ENCODE measurements at regions not wholly inside any gene's neighbourhood (a gene's known extent, or its start where the extent isn't known, plus 50 kb on each side); places are given as distances from the start of the nearest gene placed in this dataset.

- intact Hi-C loops (cut with DNase I, micrococcal nuclease), result no loop called here
- ChIA-PET CTCF (no interaction called here), POLR2A (no interaction called here)
- H3K36me3 Mint-ChIP-seq (ENCODE audit: low read depth), result no peaks in the 10 kb centered on the region
- H3K4me3 Mint-ChIP-seq, result no peak overlapping the region
- no peak for ATAC-seq
- no peaks in the 10 kb centered on the region for H3K9me3 Mint-ChIP-seq (ENCODE audit: low read depth)
- DNase-seq, result no peak
- H3K27ac Mint-ChIP-seq, result no peak overlapping the region
- no peaks in the 10 kb centered on the region for H3K4me1 Mint-ChIP-seq
- no peaks in the 10 kb centered on the region for H3K27me3 Mint-ChIP-seq
Observed at GRCh38 chr12:25819691-25820090, 138.8 kb upstream of the RASSF8 start.

GRCh38 chr12:25822281-25822680 is 136.2 kb upstream of the RASSF8 start:
- Mint-ChIP-seq H3K4me1 (no peaks in the 10 kb centered on the region), H3K9me3 (ENCODE audit: low read depth) (no peaks in the 10 kb centered on the region), H3K27me3 (no peaks in the 10 kb centered on the region), H3K27ac (no peak overlapping the region), H3K36me3 (ENCODE audit: low read depth) (no peaks in the 10 kb centered on the region), H3K4me3 (no peak overlapping the region)
- ChIA-PET POLR2A (no interaction called here), CTCF (no interaction called here)
- ATAC-seq, result no peak
- no peak for DNase-seq
- intact Hi-C loops (cut with DNase I, micrococcal nuclease), result no loop called here

DNA sequence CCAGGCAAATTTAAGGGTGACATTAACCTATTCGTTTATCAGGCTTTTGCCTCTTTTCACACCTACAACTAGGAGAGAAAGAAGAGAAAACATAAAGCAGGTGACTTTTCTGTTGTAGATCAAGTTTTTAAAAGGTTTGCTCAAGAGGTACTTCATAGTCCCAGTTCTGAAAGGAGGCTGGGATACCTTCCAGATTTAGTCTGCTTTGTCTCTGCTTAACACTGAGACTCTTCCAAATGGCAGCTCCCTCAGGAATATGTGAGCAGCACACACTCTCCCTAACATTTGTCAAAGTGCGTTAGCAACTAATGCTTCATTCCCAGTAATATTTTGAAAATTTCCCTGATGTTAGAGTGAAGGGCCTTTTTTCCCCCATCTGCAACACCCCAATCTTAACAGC is 133.7 kb upstream of the RASSF8 start:
- no peaks in the 10 kb centered on the region for H3K36me3 Mint-ChIP-seq (ENCODE audit: low read depth)
- H3K27ac Mint-ChIP-seq, result no peak overlapping the region
- no peaks in the 10 kb centered on the region for H3K4me1 Mint-ChIP-seq
- no peak overlapping the region for H3K4me3 Mint-ChIP-seq
- ChIA-PET POLR2A (no interaction called here), CTCF (no interaction called here)
- H3K9me3 Mint-ChIP-seq (ENCODE audit: low read depth), result no peaks in the 10 kb centered on the region
- intact Hi-C loops (cut with DNase I, micrococcal nuclease), result no loop called here
- H3K27me3 Mint-ChIP-seq, result no peaks in the 10 kb centered on the region
- DNase-seq (no peak), ATAC-seq (no peak)

DNA sequence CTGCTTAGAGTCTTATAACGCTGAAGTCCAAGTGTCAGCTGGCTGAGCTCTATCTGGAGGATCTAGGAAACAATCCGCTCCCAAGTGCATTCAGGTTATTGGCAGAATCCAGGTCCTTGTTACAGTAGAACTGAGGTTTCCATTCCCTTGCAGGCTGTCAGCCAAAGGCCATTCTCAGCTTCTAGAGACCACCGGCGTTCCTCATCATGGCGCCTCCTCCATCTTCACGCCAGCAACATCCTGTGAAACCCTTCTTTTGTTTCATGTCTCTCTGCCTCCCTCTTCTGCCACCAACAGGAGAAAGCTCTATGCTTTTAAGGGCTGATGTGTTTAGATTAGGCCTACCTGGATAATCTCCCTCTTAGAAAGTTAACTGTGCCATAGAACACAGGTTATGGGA is 133.0 kb upstream of the RASSF8 start:
- ATAC-seq (no peak), DNase-seq (no peak)
- no peaks in the 10 kb centered on the region for H3K36me3 Mint-ChIP-seq (ENCODE audit: low read depth)
- POLR2A ChIA-PET, result interaction anchor here (0.5 kb wide), 1 partner anchor 610 kb away, joined by 3 read pairs; no protein-coding TSS in a partner anchor
- CTCF ChIA-PET, result no interaction called here
- no peak overlapping the region for H3K4me3 Mint-ChIP-seq
- H3K27ac Mint-ChIP-seq, result no peak overlapping the region
- no peaks in the 10 kb centered on the region for H3K4me1 Mint-ChIP-seq
- H3K9me3 Mint-ChIP-seq (ENCODE audit: low read depth), result no peaks in the 10 kb centered on the region
- H3K27me3 Mint-ChIP-seq, result no peaks in the 10 kb centered on the region
- intact Hi-C loops (cut with DNase I, micrococcal nuclease), result no loop called here

- no peak for DNase-seq
- no peak overlapping the region for H3K4me3 Mint-ChIP-seq
- H3K27ac Mint-ChIP-seq, result no peak overlapping the region
- peaks cover 2% of the 10 kb centered on the region for H3K27me3 Mint-ChIP-seq
- no peaks in the 10 kb centered on the region for H3K9me3 Mint-ChIP-seq (ENCODE audit: low read depth)
- CTCF ChIA-PET, result no interaction called here
- POLR2A ChIA-PET, result interaction anchor here (0.7 kb wide), 1 partner anchor 376 kb away, joined by 3 read pairs; no protein-coding TSS in a partner anchor
- H3K36me3 Mint-ChIP-seq (ENCODE audit: low read depth), result no peaks in the 10 kb centered on the region
- intact Hi-C loops (cut with DNase I, micrococcal nuclease), result no loop called here
- ATAC-seq, result no peak
- no peaks in the 10 kb centered on the region for H3K4me1 Mint-ChIP-seq
Observed at GRCh38 chr12:25827141-25827540, 131.3 kb upstream of the RASSF8 start.

DNA sequence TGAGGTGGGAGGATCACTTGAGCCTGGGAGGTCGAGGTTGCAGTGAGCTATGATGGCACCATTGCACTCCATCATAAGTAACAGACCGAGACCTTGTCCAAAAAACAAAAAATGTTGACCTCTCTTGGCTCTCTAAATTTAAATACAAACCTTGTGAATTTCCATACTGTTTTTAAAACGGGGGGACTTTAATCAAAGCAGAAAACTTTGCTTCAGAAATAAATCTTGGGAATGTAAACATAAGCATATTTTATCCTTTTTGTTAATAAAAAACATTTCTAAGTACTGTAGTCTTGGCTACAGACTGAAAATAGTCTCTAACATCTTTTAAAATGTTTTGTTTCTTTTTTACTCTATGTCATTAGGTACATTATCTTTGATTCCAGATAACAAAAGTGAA is 130.7 kb upstream of the RASSF8 start:
- ATAC-seq (no peak), DNase-seq (no peak)
- Mint-ChIP-seq H3K27me3 (peaks cover 2% of the 10 kb centered on the region), H3K4me1 (no peaks in the 10 kb centered on the region), H3K4me3 (no peak overlapping the region), H3K9me3 (ENCODE audit: low read depth) (no peaks in the 10 kb centered on the region), H3K27ac (no peak overlapping the region), H3K36me3 (ENCODE audit: low read depth) (no peaks in the 10 kb centered on the region)
- ChIA-PET CTCF (no interaction called here), POLR2A (interaction anchor here (0.7 kb wide), 1 partner anchor 376 kb away, joined by 3 read pairs; no protein-coding TSS in a partner anchor)
- intact Hi-C loops (cut with DNase I, micrococcal nuclease), result no loop called here

- H3K4me1 Mint-ChIP-seq, result no peaks in the 10 kb centered on the region
- intact Hi-C loops (cut with DNase I, micrococcal nuclease), result no loop called here
- H3K9me3 Mint-ChIP-seq (ENCODE audit: low read depth), result no peaks in the 10 kb centered on the region
- peaks cover 2% of the 10 kb centered on the region for H3K27me3 Mint-ChIP-seq
- DNase-seq (no peak), ATAC-seq (no peak)
- CTCF ChIA-PET, result no interaction called here
- no peak overlapping the region for H3K27ac Mint-ChIP-seq
- POLR2A ChIA-PET, result no interaction called here
- no peak overlapping the region for H3K4me3 Mint-ChIP-seq
- H3K36me3 Mint-ChIP-seq (ENCODE audit: low read depth), result no peaks in the 10 kb centered on the region
Observed at GRCh38 chr12:25828188-25828587, 130.3 kb upstream of the RASSF8 start.

- Mint-ChIP-seq H3K4me1 (no peaks in the 10 kb centered on the region), H3K4me3 (no peak overlapping the region), H3K27me3 (peaks cover 2% of the 10 kb centered on the region), H3K9me3 (ENCODE audit: low read depth) (no peaks in the 10 kb centered on the region), H3K36me3 (ENCODE audit: low read depth) (no peaks in the 10 kb centered on the region), H3K27ac (no peak overlapping the region)
- CTCF ChIA-PET, result interaction anchor here (0.6 kb wide), 1 partner anchor 17 kb away, joined by 3 read pairs; no protein-coding TSS in a partner anchor
- ATAC-seq (no peak), DNase-seq (no peak)
- intact Hi-C loops (cut with DNase I, micrococcal nuclease), result no loop called here
- POLR2A ChIA-PET, result no interaction called here
Observed at GRCh38 chr12:25829192-25829591, 129.3 kb upstream of the RASSF8 start.

DNA sequence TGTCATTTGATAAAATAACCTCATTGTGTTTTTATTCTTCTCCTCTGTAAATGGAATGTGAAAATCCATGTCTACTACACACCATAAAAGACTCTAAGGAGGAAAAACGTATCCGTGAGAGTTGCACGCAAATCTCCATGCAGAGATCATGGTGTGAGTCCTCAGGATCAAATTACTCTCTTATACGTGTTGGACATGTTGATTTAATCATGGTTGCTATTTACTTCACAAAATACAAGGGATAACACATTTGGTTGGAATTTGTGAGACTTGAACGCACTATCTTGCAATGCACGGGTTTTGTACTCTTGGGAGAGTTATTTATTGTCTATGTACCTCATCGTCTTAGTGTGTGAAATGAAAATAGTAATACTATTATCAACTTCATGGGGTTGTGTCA is 128.0 kb upstream of the RASSF8 start:
- H3K4me3 Mint-ChIP-seq, result no peak overlapping the region
- H3K27ac Mint-ChIP-seq, result no peak overlapping the region
- no peaks in the 10 kb centered on the region for H3K9me3 Mint-ChIP-seq (ENCODE audit: low read depth)
- DNase-seq (no peak), ATAC-seq (no peak)
- intact Hi-C loops (cut with DNase I, micrococcal nuclease), result no loop called here
- no peaks in the 10 kb centered on the region for H3K4me1 Mint-ChIP-seq
- H3K36me3 Mint-ChIP-seq (ENCODE audit: low read depth), result no peaks in the 10 kb centered on the region
- ChIA-PET CTCF (interaction anchor here (0.7 kb wide), 1 partner anchor 210 kb away, joined by 3 read pairs; no protein-coding TSS in a partner anchor), POLR2A (no interaction called here)
- peaks cover 2% of the 10 kb centered on the region for H3K27me3 Mint-ChIP-seq

DNA sequence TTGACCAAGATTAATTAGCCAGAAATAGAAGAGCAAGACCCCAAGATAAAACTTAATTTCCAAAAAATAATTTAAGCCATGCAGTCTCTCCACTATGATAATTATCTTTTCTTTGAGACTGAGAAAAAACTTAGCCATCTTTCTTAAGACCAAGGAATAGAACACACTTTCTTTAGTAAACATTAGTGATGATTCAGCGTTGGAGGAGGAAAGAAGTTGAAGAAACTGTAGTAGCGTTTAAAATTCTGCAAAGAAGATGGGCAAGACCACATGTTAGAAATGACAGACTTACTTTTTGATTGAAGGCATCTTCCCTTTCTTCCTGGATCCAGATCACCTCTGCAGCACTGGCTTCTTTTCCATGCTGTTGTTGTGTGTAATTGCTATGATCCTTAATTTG is 124.8 kb upstream of the RASSF8 start:
- no peaks in the 10 kb centered on the region for H3K9me3 Mint-ChIP-seq (ENCODE audit: low read depth)
- H3K36me3 Mint-ChIP-seq (ENCODE audit: low read depth), result no peaks in the 10 kb centered on the region
- DNase-seq, result no peak
- POLR2A ChIA-PET, result no interaction called here
- no peak overlapping the region for H3K4me3 Mint-ChIP-seq
- CTCF ChIA-PET, result no interaction called here
- H3K4me1 Mint-ChIP-seq, result no peaks in the 10 kb centered on the region
- no peak overlapping the region for H3K27ac Mint-ChIP-seq
- intact Hi-C loops (cut with DNase I, micrococcal nuclease), result no loop called here
- no peak for ATAC-seq
- H3K27me3 Mint-ChIP-seq, result peaks cover 2% of the 10 kb centered on the region

- Mint-ChIP-seq H3K36me3 (ENCODE audit: low read depth) (no peaks in the 10 kb centered on the region), H3K27me3 (peaks cover 2% of the 10 kb centered on the region), H3K4me3 (no peak overlapping the region), H3K4me1 (peaks cover 2% of the 10 kb centered on the region), H3K27ac (no peak overlapping the region), H3K9me3 (ENCODE audit: low read depth) (no peaks in the 10 kb centered on the region)
- ATAC-seq (no peak), DNase-seq (no peak)
- intact Hi-C loops (cut with DNase I, micrococcal nuclease), result no loop called here
- POLR2A ChIA-PET, result no interaction called here
- CTCF ChIA-PET, result no interaction called here
Observed at GRCh38 chr12:25835385-25835784, 123.1 kb upstream of the RASSF8 start.

- ChIA-PET POLR2A (no interaction called here), CTCF (no interaction called here)
- Mint-ChIP-seq H3K9me3 (ENCODE audit: low read depth) (no peaks in the 10 kb centered on the region), H3K36me3 (ENCODE audit: low read depth) (no peaks in the 10 kb centered on the region), H3K27me3 (no peaks in the 10 kb centered on the region), H3K27ac (no peak overlapping the region), H3K4me3 (no peak overlapping the region), H3K4me1 (peaks cover 2% of the 10 kb centered on the region)
- intact Hi-C loops (cut with DNase I, micrococcal nuclease), result no loop called here
- DNase-seq, result no peak
- ATAC-seq, result no peak
Observed at GRCh38 chr12:25838007-25838406, 120.5 kb upstream of the RASSF8 start.

- Mint-ChIP-seq H3K9me3 (ENCODE audit: low read depth) (no peaks in the 10 kb centered on the region), H3K36me3 (ENCODE audit: low read depth) (no peaks in the 10 kb centered on the region), H3K4me3 (no peak overlapping the region), H3K4me1 (peaks cover 8% of the 10 kb centered on the region), H3K27me3 (no peaks in the 10 kb centered on the region), H3K27ac (no peak overlapping the region)
- intact Hi-C loops (cut with DNase I, micrococcal nuclease), result no loop called here
- POLR2A ChIA-PET, result no interaction called here
- DNase-seq (no peak), ATAC-seq (no peak)
- CTCF ChIA-PET, result interaction anchor here (1.5 kb wide), 1 partner anchor 13 kb away, joined by 4 read pairs; no protein-coding TSS in a partner anchor
Observed at GRCh38 chr12:25839470-25839869, 119.0 kb upstream of the RASSF8 start.

Measured in activated CD4-positive, alpha-beta T cell treated with anti-CD3 and anti-CD28 coated beads for 36 hours (primary cell).